ENCODE measurements at regions not wholly inside any gene's neighbourhood (a gene's known extent, or its start where the extent isn't known, plus 50 kb on each side); places are given as distances from the start of the nearest gene placed in this dataset.

DNA sequence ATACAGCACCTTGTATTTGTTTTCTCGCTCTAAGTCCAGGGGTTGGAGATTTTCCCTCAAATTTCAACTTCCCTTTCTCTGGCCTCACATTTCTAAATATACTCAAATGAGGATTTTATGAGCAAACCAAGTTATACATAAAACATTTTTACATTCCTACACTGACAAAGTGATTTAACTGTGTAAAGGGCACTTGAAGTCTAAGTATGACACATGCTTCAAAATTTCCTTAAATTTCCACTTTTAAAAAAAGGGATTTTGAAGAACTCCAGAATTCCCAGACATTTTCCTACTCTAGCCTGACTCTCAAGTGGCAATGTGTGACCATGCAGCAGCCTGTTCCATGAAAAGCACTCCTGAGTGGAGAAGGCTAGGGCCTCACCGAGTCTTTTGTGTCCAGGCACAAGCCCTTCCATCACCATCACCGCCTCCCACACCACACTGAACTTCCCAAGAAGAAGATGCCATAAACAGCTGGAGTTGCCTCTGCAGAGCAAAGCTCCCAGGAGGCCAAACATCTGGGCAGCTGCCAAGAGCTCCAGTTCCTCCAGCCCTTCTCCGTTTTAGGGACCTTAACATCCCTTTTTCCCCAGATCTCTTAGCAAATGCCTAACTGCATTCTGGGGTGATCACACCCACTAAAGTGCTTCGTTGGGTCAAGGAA lies 68.9 kb downstream of the NCR2 start:
- no peak for DNase-seq (ENCODE audit: low read depth)

DNA sequence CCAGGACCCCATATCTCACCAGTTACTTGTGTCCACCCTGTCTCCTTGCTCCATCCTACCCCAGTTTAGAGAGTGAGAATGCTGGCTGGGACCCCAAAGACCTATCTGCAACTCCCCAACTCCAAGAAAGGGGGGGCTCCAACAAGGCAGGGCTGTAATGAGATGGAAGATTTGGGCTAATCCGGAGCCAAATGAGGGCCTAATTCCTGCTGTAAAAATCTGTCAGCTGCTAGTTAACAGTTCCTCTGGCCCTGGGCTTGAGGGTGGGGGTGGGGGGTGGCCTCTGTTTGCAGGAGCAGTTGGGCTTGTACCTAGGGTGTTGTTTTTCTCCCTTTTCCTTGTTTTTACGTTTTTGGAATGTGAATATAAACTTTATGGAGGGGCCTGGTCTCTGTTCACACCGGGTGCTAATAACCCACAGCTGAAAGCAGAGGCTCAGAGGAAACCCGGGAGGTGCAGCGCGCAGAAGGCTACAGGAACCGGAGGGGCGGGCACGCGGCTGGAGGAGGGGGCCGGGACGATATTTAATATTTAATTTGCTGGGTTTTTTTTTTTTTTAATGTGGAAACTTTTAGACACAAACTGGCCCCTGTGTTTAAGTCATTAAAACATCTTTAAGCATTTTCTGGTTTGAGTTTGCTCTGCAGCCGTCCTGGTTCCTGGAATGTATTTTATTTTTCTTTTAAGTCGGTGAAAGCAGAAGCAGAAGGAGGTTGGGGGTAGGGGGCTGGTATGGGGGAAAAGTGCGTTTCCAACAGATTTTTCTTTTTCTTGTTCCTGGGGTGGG lies 70.7 kb downstream of the NCR2 start:
- no peak for DNase-seq (ENCODE audit: low read depth)

DNA sequence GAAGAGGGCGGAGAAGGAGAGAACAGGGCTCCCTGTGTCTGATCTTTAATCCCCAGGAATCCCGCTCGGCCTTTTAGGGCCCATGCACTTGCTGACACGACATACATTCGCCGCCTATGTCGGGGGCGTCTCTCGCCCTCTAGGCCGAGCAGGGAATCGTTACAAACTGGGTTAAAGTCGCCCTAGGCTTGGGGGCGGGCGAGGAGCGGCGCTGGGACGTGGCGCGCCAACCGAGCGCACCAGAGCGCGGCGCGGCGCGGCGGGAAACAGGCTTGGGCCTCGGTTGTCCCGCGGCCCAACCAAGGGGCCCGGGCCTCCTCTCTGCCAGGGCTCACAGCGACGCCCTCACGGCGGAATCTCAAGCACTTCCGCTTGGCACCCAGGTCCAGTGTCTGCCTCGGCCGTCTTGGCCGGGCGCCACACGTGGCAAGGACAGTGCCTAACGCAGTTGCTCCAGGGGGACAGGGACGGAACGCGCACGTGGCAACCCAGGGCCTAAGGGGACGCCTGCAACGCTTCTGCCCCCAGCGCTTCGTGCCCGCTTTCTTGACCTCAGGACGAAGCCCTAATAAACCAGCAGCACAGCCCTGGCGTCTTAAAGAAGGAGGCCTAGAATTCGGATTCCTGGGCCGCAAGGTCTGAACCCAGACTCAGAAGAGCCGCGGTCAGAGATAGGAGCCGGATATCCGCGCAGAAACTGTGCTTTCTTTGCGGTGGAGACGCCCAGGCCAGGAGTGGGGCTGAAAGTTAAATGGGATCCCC lies 71.5 kb downstream of the NCR2 start:
- DNase-seq (ENCODE audit: low read depth) = no peak

DNA sequence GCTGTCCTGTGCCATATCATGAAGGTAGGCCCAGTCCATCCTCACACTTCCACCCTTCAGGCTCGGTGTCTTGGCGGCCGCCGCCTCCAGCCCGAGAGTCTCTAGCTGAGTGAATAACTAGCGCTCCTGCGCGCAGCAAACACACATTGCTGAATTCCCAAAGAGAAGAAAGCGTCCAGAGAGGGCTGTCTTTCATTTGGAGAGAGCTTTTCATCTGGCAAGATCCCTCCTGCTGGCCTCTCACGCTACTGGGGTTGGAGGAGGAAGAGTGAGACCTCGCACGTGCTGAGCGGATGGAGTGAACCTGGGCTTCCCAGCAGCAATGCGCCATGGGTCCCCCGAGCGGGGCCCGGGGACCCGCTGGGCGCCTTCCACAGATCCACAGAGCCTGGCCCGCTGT lies 73.2 kb downstream of the NCR2 start:
- DNase-seq (ENCODE audit: low read depth) = no peak

DNA sequence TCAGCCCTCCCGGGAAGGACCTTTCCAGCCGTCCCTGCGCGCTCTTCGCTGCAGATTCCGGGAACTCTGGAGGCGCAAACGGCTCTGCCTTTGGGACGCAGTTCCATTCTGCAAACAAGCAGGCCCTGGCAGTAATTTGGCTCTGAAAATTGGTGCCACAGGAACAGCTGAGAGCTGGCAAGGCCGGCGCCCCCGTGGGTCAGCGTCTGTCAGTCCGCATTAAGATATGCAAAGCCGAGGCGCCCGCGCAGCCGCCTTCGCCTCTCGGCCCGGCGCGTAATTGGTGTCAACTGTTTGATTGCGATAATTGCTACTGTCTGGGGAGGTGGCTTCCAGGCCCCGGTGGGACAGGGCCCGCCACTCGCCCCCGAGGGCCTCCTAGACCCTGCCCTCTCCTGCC lies 73.6 kb downstream of the NCR2 start:
- DNase-seq (ENCODE audit: low read depth) = no peak

DNA sequence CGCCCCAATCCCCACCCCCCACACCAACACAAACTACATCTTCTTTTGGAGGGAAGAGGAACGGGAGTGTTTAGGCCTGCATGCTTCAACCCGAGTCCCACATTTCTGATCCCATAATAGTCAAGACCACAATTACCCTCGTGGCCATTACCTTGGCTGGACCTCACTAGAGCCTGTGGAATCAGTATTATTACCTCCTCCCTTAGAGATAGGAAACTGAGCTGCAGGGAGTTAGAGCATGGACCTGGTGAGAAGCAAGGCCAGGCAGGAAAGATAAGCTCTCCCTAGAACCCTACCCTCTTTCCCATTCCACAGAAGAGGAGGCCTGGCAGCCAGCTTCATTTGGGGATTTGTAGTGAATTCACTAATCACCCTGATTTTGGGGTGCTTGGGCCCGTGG lies 74.1 kb downstream of the NCR2 start:
- DNase-seq (ENCODE audit: low read depth) = no peak

DNA sequence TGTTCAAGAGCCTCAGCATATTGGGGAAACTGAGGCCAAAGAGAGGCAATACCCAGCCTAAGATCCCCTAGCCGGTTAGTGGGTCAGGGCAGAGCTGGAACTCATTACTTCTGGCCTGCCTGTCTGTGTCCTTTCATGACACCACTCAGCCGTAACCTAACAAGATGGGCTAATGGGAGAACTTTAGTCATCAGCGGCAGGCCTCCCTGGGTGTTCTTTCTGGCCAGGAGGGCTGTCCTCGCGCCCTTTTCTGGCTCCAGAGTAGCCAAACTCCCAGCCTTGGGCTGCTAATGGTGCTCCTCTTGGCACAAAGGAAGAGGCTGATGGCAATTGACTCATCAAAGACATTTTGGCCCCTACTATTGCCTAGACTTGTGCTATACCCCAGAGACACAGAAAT lies 76.6 kb downstream of the NCR2 start:
- DNase-seq (ENCODE audit: low read depth) = no peak

DNA sequence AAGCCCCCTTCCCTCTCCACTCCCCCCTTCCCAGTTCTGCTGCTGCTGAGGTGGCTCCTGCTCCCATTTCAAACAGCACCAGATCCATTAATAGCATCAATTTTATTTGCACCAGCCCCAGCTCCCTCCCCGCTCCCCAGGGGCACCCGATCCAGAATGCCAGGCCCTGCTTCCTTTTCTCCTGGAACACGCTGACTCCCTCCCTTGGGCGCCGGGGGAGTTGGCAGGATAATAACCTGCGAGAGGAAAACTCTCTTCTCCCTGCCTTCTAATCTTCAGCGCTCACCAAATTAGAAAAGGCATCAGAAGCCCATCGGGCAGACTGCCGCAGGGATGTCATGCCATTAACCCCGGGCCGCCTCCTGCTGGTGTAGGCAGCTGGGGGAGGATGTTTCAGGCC lies 77.8 kb downstream of the NCR2 start:
- DNase-seq (ENCODE audit: low read depth) = no peak

DNA sequence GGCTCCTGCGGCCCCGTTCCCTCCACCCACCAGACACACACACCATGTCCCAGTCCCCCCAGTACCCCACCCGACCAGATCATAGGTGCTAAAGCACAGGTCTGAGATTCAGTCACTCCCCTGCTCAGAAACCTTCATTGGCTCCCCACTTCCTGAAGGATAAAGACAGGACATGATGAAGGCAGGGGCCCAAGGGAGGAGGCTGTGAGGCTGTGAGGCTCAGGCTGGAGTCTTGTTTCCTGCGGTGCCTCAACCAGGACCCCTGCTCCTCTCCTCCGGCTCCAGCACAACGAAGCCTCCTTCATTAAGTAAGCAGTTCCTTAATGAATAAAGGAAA lies 81.1 kb downstream of the NCR2 start:
- no peak for DNase-seq (ENCODE audit: low read depth)

DNA sequence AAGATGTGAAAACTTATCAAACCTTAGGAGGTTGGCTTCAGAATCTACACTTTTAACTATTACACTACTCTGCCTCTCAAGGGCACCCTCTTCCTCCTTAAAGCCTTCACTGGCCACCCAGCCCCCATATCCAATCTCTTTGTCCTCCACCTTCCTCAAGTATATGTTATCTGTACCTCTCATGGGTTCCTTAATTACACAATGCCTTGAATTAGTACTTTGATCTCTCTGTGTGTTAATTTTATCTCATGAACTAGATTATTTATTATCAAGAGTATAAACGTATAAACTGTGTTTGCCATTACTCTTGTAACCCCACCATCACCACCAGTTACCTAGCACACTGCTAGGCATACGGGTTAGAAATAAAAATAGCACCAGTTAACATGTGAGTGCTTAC lies 83.3 kb downstream of the NCR2 start:
- no peak for DNase-seq (ENCODE audit: low read depth)

DNA sequence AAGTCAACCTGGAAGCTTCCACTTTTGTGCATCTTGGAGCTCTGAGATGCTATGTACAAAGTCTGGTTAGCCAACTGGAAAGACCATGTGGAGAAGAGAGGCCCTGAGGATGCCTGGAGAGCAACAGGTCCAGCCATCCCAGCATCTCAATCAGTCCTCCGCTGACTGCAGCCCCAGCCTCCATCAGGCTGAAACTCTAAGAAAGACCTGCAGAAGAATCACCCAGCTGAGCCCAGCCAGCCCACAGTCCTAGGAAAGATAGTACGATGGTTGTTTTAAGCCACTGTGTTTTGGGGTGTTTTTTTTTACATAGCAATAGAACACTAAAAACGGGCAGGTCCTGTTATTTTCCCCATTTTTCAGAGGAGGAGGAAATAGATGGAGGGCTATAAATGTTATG lies 84.0 kb downstream of the NCR2 start:
- no peak for DNase-seq (ENCODE audit: low read depth)

DNA sequence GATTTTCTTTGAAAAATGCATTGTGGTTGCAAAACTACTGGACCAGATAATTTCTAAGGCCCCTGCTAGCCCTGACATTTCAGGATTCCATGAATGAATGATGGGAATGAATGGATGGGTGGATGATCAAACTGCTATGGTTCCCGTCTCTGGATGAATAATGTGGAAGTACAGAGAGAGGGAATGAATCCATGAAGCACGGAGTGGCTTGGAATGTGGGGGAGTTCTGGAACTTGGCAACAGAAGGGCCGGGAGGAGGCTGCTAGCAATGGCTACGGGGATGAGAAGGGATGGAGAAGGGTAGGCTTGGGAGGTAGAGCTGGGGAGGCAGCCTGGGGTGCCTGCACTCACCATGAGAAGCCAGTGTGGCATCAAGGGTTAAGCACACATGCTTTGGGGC lies 84.8 kb downstream of the NCR2 start:
- DNase-seq (ENCODE audit: low read depth) = no peak

DNA sequence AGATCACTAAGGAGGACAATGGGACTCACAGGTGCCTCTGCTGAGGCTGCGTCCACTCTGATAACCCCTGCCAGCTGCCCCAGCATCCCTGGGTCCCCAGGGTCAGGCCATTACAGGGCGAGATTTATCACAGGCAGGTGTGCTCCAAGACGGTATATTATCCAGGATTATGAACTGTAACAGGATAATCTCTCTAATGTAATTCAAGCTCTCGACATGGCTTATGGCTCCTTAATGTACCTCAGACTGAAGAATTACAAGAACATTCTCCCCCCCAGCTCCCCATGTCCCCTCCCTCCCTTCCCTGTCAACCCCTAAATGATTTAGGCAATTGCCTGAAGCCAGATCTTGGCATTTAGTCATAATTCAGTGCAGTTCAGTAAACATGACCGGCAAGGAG lies 86.8 kb downstream of the NCR2 start:
- DNase-seq (ENCODE audit: low read depth) = no peak

DNA sequence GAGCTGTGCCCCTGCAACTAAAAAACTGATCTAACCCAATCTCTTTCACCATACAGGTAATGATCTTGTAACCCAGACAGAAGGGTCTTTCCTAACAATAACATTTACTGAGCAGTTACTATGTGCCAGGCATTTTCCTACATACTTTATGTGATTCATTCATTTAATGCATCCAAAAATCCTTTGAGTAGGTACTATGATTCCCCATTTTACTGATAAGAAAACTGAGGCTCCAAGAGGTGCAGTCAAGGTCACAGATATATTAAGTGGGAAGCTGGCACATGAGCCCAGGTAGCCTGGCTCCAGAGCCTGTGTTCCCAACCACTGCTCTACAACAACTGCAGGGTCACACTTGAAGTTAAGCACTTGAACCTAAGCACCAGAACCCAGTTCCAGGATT lies 87.6 kb downstream of the NCR2 start:
- no peak for DNase-seq (ENCODE audit: low read depth)

DNA sequence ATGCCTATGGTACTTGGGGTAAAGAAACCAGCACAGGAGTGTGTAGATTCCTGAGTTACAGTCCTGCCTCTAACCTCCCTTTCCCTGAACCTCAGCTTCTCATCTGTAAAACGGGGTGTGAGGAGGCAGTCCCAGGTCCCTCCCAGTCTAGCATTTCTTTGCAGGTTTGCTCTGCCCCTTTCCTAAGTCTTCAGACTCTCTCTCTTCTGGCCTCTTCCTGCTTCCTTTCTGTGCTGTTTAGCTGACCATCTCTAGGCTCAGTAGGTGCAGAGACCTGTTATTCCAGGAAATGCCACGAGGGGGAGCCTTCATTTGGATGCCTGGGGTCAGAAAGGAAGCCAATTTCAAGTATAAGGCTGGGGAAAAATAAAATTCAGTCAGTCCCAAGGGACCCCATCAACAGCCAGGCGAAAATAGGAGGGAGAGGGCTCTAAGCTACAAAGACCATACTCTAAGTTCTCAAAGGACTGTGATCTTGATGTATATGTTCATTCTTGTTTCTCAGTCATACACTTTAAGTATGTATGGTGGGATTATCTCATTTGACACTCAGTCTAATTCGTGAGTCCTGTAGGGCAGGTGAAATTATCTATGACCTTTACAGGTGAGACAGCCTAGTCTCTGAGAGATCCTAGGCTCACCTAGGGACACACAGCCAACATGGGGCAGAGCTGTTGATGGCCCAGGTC lies 89.1 kb downstream of the NCR2 start:
- DNase-seq (ENCODE audit: low read depth) = peak; percentile 63

DNA sequence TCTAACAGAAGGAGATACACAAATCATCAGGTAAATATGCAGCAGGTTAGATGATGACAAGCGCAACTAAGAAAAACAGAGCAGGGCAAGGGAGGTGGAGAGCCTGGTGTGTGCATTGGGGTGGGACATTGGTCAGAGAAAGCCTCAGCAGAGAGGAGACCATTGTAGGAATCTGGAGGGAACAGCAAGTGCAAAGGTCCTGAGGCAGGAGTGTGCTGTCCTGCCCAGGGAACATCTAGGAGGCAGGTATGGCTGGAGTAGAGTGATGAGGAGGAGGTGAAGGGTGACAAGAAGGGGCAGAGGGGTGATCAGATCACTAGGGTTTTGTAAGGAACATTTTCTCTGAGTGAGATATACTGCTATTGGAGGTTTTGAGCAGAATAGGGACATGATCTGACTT lies 90.1 kb downstream of the NCR2 start:
- DNase-seq (ENCODE audit: low read depth) = no peak

DNA sequence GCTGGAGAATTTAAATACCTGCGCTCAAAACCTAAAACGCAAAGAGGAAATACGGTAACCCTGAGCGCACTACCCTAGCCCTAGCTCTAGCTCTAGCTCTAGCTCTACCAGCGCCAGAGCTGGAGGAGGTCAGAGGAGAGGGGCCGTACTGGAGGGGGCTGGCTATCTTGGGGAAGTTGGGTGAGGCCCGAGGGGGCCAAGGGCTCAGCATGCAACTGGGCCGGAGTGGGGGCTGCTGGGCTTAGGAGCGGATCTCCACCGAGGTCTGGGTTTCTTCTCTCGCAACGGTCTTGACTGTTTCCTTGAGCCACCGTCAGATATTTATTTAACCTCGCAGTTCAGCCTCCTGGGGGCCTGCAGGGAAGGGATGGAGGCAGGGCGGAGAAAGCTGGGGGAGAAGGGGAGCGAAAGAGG lies 91.0 kb downstream of the NCR2 start:
- no peak for DNase-seq (ENCODE audit: low read depth)

DNA sequence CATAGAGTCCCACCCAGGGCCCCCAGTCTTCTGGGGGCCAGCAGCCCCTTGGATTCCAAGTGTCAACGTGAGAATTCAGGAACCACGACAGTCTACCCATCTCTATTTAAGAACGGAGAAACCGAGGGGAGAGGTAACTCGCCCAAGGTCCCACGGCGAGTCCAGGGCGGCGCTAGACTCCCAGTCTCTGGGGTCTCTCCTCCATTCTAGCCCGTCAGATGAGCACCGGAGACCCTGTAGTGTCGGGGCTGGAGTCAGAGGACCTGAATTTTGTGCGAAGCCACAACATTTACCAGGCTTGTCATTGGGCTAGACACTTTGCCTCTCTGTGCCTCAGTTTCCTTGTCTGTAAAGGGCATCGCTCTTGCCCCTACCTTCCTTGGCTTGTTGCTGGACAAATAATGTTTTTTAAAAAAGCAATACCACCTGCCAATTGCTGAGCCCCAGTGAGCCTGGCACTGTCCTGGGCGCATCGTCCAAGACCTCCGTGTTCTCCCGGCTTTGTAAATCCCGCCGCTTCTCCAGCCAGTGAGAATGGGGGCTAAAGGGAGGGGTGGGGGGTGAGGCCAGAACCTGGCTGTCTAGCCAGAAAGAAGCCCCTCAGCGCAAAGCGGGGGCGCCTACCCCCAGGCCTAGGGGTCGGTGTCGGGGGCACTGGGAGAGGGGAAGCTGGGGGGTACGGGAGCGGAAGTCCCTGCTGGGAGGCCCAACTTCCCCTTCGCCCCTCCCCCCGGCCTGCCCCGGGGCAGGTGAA lies 91.7 kb downstream of the NCR2 start:
- DNase-seq (ENCODE audit: low read depth) = no peak

DNA sequence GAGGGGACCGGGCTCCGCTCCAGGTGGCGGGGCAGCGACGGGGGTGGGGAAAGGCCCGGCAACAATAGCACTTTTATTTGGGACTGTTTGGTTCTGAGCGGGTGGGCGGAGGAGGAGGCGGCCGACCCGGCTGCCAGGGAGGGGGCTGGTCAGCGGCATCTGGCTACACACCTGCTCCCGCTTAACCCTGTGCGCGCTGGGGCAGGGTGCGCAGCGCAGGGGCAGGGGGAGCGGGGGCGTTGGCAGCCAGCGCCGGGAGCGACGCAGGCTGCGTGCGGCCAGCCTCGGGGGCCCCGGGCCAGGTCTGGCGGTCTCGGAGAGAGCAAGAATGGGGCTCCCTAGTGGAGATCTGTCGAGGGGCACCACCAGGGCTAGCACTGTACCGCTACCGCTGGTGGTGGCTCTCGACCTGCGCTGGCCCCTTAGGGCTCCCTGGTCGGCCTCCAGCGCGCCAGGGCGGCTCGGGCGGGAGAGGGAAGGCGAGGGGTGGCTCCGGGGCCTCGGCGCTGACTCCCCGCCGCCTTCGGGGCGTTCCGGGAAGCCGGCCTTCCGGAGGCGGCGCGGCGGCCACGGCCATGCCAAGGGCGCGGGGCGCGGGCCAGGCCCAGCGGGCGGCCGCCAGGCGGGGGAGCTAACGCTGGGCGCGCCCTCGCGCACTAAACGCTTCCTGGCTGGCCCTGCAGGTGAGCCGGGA lies 92.4 kb downstream of the NCR2 start:
- peak; percentile 22 for DNase-seq (ENCODE audit: low read depth)

DNA sequence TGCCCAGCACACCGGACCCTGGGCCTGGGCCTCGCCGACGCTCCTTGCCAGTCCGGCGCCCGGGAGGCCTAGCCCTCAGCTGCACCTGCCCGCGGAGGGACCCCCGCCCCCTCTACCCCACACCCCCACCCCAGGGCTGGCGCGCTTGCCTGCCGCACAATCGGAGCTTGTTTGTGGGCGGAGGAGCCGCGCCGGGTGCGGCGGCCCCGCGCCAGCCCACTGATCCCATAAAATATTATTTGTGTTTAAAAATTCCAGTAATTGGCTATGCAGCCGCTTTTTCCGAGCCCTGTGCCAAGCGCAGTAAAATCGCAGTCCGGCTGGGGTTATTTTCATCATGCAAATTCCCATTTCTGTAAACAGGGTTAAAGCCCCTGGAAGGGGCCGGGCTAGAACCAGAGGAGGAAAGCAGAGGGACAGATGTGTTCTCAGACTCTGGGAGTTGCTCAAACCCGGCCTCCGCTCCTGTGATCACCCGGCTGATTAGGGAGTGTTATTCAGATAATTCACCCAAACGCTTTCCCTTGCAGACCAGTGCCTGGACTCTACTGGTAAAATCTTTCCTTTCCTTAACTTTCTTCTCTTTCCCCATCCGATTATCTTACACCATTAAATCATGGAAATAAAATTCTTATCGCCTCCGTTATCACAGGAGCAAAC lies 93.1 kb downstream of the NCR2 start:
- DNase-seq (ENCODE audit: low read depth) = no peak

DNA sequence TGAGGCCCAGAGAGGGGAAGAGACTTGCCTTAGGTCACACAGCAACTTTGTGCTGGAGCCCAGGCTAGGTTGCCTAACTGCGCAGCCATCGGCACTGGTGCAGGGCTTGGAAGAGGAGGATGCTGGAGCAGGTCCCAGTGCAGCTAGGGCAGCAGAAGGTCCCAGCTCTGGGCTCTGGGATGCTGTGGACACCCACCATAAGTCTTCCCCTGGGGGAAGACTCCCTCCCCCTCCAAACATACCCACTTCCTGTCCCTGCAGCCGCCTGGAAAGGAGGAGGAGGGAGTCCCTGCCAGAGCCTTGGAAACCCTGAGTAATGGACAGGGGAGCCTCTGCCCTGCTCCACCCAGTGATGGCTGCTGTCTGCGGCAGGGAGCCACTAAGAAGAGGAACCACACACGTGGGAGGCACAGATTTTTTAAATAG lies 93.6 kb downstream of the NCR2 start:
- DNase-seq (ENCODE audit: low read depth) = peak; percentile 60

All from activated T-cell treated with anti-CD3 and anti-CD28 coated beads for 48 hours (primary cell).